Stomach (tissue), 4 donors: ENCODE measurements at regions not wholly inside any gene's neighbourhood (a gene's known extent, or its start where the extent isn't known, plus 50 kb on each side); places are given as distances from the start of the nearest gene placed in this dataset.

Source experiments
- CTCF ChIP-seq, 7 experiments: fragments of 450-650 bp in 4 of 7; fragments of 200-600 bp in 3 of 7; sonication (generic) in 3 of 7; IDR thresholded peaks; one replicate each; pipeline ENCODE4 v1.5.1; 2016 to 2019; ENCODE audit warnings: antibody characterized with exemption in 7 of 7, control low read depth in 2 of 7, mild to moderate bottlenecking in 1 of 7
- EP300 ChIP-seq: sonication (generic); formaldehyde crosslinking; IDR thresholded peaks from one replicate; pipeline ENCODE4 v1.6.1; 2017; ENCODE audit warnings: antibody characterized with exemption
- POLR2A ChIP-seq, 4 donors: fragments of 450-650 bp; IDR thresholded peaks; one replicate each; pipeline ENCODE4 v1.6.1; 2016; ENCODE audit warnings: antibody characterized with exemption in 4 of 4, control low read depth in 2 of 4, mild to moderate bottlenecking in 1 of 4, moderate library complexity in 1 of 4
- POLR2AphosphoS5 ChIP-seq, 3 donors: sonication (generic); formaldehyde crosslinking; IDR thresholded peaks; one replicate each; pipeline ENCODE4 v1.6.1; 2016; ENCODE audit warnings: antibody characterized with exemption in 3 of 3

GRCh38 chr12:77387671-77388070, 322.3 kb upstream of the E2F7 start:
- TF ChIP-seq CTCF (IDR thresholded peaks at IDR 0.05), result no peak
- no peak for TF ChIP-seq POLR2A (IDR thresholded peaks at IDR 0.05)
- no peak for TF ChIP-seq POLR2AphosphoS5 (IDR thresholded peaks at IDR 0.05)
- no peak for TF ChIP-seq EP300
